Thyroid gland (tissue), 4 donors: ENCODE measurements at regions not wholly inside any gene's neighbourhood (a gene's known extent, or its start where the extent isn't known, plus 50 kb on each side); places are given as distances from the start of the nearest gene placed in this dataset.

Source experiments
- POLR2A ChIP-seq, 2 donors: fragments of 450-650 bp; IDR thresholded peaks; one replicate each; pipeline ENCODE4 v1.6.1; 2017; ENCODE audit warnings: antibody characterized with exemption in 2 of 2, mild to moderate bottlenecking in 2 of 2, moderate library complexity in 1 of 2
- TF ChIP-seq, protein P1 (sequence below), 6 experiments: fragments of 200-600 bp in 3 of 6; fragments of 450-650 bp in 3 of 6; sonication (generic) in 3 of 6; IDR thresholded peaks; one replicate each; pipeline ENCODE4 v1.5.1; 2016 to 2019; ENCODE audit warnings: antibody characterized with exemption in 6 of 6, mild to moderate bottlenecking in 2 of 6, inconsistent platforms in 1 of 6, moderate library complexity in 1 of 6

DNA sequence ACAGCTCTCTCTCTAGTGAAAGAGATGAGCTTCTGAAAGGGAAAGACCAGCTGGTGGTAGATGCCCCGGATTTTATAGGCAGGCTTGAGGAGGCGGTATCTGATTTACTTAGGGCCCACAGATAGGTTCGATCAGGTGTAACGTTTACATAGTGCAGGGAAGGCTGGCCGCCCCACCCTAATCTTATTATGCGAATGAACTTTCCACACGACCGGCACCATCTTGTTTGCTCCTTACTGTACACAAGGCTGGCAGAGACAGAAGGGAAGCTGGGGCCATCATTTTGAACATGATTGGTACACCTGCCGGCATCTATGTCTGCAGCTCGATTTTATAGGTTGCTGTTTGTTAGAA, 212.0 kb upstream of the JARID2 start:
- TF ChIP-seq, protein P1, sequence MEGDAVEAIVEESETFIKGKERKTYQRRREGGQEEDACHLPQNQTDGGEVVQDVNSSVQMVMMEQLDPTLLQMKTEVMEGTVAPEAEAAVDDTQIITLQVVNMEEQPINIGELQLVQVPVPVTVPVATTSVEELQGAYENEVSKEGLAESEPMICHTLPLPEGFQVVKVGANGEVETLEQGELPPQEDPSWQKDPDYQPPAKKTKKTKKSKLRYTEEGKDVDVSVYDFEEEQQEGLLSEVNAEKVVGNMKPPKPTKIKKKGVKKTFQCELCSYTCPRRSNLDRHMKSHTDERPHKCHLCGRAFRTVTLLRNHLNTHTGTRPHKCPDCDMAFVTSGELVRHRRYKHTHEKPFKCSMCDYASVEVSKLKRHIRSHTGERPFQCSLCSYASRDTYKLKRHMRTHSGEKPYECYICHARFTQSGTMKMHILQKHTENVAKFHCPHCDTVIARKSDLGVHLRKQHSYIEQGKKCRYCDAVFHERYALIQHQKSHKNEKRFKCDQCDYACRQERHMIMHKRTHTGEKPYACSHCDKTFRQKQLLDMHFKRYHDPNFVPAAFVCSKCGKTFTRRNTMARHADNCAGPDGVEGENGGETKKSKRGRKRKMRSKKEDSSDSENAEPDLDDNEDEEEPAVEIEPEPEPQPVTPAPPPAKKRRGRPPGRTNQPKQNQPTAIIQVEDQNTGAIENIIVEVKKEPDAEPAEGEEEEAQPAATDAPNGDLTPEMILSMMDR (IDR thresholded peaks at IDR 0.05): no peak
- no peak for TF ChIP-seq POLR2A (IDR thresholded peaks at IDR 0.05)
